ENCODE measurements at regions not wholly inside any gene's neighbourhood (a gene's known extent, or its start where the extent isn't known, plus 50 kb on each side); places are given as distances from the start of the nearest gene placed in this dataset.

DNA sequence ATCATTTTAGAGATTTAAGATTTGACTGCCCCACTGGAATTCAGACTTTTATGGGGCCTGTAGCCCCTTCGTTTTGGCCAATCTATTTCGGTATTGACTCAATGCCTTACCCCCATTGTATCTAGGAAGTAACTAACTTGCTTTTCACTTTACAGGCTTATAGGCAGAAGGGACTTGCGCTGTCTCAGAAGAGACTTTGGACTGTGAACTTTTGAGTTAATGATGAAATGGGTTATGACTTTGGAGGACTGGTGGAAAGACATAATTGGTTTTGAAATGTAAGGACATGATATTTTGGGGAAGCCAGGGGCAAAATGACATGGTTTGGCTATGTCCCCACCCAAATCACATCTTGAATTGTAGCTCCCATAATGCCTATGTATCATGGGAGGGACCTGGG lies 463.0 kb upstream of the KLHL1 start:
- TF ChIP-seq EED (CRISPR knock-in tag; IDR thresholded peaks at IDR 0.05) (no peak), MYC (CRISPR knock-in tag; IDR thresholded peaks at IDR 0.05; ENCODE audit: borderline replicate concordance) (no peak), NFIC (IDR thresholded peaks at IDR 0.05; ENCODE audit: low read length) (no peak), ZNF619 (CRISPR knock-in tag; IDR thresholded peaks at IDR 0.05) (no peak), STAT5B (CRISPR knock-in tag; IDR thresholded peaks at IDR 0.05) (no peak)
- TF ChIP-seq, protein P1, sequence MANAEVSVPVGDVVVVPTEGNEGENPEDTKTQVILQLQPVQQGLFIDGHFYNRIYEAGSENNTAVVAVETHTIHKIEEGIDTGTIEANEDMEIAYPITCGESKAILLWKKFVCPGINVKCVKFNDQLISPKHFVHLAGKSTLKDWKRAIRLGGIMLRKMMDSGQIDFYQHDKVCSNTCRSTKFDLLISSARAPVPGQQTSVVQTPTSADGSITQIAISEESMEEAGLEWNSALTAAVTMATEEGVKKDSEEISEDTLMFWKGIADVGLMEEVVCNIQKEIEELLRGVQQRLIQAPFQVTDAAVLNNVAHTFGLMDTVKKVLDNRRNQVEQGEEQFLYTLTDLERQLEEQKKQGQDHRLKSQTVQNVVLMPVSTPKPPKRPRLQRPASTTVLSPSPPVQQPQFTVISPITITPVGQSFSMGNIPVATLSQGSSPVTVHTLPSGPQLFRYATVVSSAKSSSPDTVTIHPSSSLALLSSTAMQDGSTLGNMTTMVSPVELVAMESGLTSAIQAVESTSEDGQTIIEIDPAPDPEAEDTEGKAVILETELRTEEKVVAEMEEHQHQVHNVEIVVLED (CRISPR knock-in tag; IDR thresholded peaks at IDR 0.05; ENCODE audit: borderline replicate concordance): no peak
- TF ChIP-seq, protein P2, sequence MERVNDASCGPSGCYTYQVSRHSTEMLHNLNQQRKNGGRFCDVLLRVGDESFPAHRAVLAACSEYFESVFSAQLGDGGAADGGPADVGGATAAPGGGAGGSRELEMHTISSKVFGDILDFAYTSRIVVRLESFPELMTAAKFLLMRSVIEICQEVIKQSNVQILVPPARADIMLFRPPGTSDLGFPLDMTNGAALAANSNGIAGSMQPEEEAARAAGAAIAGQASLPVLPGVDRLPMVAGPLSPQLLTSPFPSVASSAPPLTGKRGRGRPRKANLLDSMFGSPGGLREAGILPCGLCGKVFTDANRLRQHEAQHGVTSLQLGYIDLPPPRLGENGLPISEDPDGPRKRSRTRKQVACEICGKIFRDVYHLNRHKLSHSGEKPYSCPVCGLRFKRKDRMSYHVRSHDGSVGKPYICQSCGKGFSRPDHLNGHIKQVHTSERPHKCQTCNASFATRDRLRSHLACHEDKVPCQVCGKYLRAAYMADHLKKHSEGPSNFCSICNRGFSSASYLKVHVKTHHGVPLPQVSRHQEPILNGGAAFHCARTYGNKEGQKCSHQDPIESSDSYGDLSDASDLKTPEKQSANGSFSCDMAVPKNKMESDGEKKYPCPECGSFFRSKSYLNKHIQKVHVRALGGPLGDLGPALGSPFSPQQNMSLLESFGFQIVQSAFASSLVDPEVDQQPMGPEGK (CRISPR knock-in tag; IDR thresholded peaks at IDR 0.05): no peak
- TF ChIP-seq, protein P3, sequence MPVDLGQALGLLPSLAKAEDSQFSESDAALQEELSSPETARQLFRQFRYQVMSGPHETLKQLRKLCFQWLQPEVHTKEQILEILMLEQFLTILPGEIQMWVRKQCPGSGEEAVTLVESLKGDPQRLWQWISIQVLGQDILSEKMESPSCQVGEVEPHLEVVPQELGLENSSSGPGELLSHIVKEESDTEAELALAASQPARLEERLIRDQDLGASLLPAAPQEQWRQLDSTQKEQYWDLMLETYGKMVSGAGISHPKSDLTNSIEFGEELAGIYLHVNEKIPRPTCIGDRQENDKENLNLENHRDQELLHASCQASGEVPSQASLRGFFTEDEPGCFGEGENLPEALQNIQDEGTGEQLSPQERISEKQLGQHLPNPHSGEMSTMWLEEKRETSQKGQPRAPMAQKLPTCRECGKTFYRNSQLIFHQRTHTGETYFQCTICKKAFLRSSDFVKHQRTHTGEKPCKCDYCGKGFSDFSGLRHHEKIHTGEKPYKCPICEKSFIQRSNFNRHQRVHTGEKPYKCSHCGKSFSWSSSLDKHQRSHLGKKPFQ (CRISPR knock-in tag; IDR thresholded peaks at IDR 0.05; ENCODE audit: insufficient replicate concordance): no peak
